ENCODE measurements at regions not wholly inside any gene's neighbourhood (a gene's known extent, or its start where the extent isn't known, plus 50 kb on each side); places are given as distances from the start of the nearest gene placed in this dataset.

DNA sequence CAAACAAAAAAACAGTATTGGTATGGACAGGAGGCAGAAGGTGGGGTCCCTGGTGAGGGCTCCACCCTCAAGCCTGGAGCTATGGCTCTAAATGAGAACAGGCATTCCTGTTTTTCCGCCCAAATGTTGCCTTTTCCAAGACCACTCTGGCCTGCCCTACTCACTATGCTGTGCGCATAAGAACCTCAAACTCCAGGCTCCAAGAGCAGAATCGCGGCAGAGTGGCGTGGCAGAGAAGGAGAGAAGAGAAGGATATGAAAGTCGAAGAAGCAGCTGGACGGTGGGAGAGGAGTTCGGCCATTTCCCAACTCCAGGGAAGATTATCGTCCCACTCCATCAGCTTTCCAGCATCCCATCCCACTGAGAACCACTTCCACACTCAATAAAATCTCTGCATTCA lies 207.8 kb downstream of the FAT4 start (continued):
- TF ChIP-seq SP1 (IDR thresholded peaks at IDR 0.05; ENCODE audit: low read depth, low read length) (no peak), FOXM1 (IDR thresholded peaks at IDR 0.05; ENCODE audit: low read depth, low read length) (no peak)
- TF ChIP-seq, protein P1, sequence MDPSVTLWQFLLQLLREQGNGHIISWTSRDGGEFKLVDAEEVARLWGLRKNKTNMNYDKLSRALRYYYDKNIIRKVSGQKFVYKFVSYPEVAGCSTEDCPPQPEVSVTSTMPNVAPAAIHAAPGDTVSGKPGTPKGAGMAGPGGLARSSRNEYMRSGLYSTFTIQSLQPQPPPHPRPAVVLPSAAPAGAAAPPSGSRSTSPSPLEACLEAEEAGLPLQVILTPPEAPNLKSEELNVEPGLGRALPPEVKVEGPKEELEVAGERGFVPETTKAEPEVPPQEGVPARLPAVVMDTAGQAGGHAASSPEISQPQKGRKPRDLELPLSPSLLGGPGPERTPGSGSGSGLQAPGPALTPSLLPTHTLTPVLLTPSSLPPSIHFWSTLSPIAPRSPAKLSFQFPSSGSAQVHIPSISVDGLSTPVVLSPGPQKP (IDR thresholded peaks at IDR 0.05; ENCODE audit: low read depth, low read length): no peak

DNA sequence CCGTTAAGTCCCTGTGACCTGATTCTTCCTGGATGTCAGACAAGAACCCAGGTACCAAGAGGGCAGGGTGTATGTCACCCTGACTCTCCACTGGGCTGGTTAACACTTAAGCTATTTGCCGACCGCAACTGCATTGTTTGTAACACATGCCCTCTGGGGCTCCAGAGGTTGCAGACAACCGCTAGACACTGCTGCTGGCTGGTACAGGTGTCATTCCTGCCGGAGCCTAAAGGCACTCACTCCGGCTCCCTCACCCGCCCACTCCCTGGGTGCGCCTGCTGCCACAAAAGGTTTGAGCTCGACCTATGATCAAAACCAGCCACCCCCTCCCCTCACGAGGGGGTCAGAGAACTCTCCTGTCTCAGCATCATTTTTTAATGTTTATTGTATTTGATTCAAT lies 208.2 kb downstream of the FAT4 start:
- no peak overlapping the region for H3K4me3 ChIP-seq
- H3K4me2 ChIP-seq (ENCODE audit: control insufficient read depth, insufficient read depth): no peak overlapping the region
- ChIA-PET CTCF (no interaction called here), RAD21 (ENCODE audit: unreplicated experiment) (no interaction called here), POLR2A (no interaction called here), SMC1A (ENCODE audit: uncharacterized antibody, unreplicated experiment) (no interaction called here)
- 49% methylated on average over 10 of the region's 10 CpGs for WGBS (ENCODE audit: insufficient coverage, insufficient replicate concordance, low lambda C conversion rate, missing lambda C conversion rate)
- no peak overlapping the region for H2AFZ ChIP-seq (ENCODE audit: control insufficient read depth, low read depth, low read length)
- H3K27me3 ChIP-seq (replicated peaks in 1 of 2; ENCODE audit: control insufficient read depth in 2 of 2, insufficient read depth in 2 of 2, low read length in 1 of 2): no peaks in the 10 kb centered on the region
- H3K9me3 ChIP-seq (replicated peaks; ENCODE audit: control insufficient read depth, insufficient read depth, low read length): no peaks in the 10 kb centered on the region
- no peak overlapping the region for H3K9ac ChIP-seq (ENCODE audit: control insufficient read depth, insufficient read depth, low read length)
- no peaks in the 10 kb centered on the region for H3K4me1 ChIP-seq (ENCODE audit: control insufficient read depth, insufficient read depth, low read length)
- intact Hi-C loops (cut with micrococcal nuclease; ENCODE audit: unreplicated experiment): no loop called here
- no peaks in the 10 kb centered on the region for H3K36me3 ChIP-seq (ENCODE audit: control insufficient read depth in 2 of 2, insufficient read depth in 2 of 2, low read length in 1 of 2)
- no peak for FAIRE-seq
- no peak for DNase-seq (ENCODE audit: low read depth, low spot score)
- no peak for ATAC-seq
- in situ Hi-C loops (cut with MboI): no loop called here
- no TSS peak for BruUV-seq (replicated peaks)
- H4K20me1 ChIP-seq (ENCODE audit: control insufficient read depth, insufficient read depth): no peaks in the 10 kb centered on the region
- H3K27ac ChIP-seq (ENCODE audit: control insufficient read depth, insufficient read depth): no peak overlapping the region
- TF ChIP-seq SMAD1 (IDR thresholded peaks at IDR 0.05; ENCODE audit: low read depth, partially characterized antibody) (no peak), NFYB (IDR thresholded peaks at IDR 0.05; ENCODE audit: insufficient read depth, low read depth, low read length) (no peak), MEF2A (IDR thresholded peaks at IDR 0.05; ENCODE audit: insufficient read depth, low read depth, low read length) (no peak), TCF3 (IDR thresholded peaks at IDR 0.05; ENCODE audit: borderline replicate concordance, insufficient read depth, low read depth, low read length) (no peak), REST (IDR thresholded peaks at IDR 0.05; ENCODE audit: low read depth, low read length) (no peak), NFIC (IDR thresholded peaks at IDR 0.05; ENCODE audit: low read depth, low read length) (no peak), BMI1 (IDR thresholded peaks at IDR 0.05; ENCODE audit: borderline replicate concordance) (no peak)
- TF ChIP-seq, protein P2, sequence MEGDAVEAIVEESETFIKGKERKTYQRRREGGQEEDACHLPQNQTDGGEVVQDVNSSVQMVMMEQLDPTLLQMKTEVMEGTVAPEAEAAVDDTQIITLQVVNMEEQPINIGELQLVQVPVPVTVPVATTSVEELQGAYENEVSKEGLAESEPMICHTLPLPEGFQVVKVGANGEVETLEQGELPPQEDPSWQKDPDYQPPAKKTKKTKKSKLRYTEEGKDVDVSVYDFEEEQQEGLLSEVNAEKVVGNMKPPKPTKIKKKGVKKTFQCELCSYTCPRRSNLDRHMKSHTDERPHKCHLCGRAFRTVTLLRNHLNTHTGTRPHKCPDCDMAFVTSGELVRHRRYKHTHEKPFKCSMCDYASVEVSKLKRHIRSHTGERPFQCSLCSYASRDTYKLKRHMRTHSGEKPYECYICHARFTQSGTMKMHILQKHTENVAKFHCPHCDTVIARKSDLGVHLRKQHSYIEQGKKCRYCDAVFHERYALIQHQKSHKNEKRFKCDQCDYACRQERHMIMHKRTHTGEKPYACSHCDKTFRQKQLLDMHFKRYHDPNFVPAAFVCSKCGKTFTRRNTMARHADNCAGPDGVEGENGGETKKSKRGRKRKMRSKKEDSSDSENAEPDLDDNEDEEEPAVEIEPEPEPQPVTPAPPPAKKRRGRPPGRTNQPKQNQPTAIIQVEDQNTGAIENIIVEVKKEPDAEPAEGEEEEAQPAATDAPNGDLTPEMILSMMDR (IDR thresholded peaks at IDR 0.05 in 2 of 3, conservative IDR thresholded peaks at IDR 0.05 in 1 of 3; ENCODE audit: control insufficient read depth in 2 of 3, extremely low read depth in 1 of 3, insufficient read depth in 1 of 3, low read depth in 3 of 3, low read length in 3 of 3): no peak
- TF ChIP-seq, protein P3, sequence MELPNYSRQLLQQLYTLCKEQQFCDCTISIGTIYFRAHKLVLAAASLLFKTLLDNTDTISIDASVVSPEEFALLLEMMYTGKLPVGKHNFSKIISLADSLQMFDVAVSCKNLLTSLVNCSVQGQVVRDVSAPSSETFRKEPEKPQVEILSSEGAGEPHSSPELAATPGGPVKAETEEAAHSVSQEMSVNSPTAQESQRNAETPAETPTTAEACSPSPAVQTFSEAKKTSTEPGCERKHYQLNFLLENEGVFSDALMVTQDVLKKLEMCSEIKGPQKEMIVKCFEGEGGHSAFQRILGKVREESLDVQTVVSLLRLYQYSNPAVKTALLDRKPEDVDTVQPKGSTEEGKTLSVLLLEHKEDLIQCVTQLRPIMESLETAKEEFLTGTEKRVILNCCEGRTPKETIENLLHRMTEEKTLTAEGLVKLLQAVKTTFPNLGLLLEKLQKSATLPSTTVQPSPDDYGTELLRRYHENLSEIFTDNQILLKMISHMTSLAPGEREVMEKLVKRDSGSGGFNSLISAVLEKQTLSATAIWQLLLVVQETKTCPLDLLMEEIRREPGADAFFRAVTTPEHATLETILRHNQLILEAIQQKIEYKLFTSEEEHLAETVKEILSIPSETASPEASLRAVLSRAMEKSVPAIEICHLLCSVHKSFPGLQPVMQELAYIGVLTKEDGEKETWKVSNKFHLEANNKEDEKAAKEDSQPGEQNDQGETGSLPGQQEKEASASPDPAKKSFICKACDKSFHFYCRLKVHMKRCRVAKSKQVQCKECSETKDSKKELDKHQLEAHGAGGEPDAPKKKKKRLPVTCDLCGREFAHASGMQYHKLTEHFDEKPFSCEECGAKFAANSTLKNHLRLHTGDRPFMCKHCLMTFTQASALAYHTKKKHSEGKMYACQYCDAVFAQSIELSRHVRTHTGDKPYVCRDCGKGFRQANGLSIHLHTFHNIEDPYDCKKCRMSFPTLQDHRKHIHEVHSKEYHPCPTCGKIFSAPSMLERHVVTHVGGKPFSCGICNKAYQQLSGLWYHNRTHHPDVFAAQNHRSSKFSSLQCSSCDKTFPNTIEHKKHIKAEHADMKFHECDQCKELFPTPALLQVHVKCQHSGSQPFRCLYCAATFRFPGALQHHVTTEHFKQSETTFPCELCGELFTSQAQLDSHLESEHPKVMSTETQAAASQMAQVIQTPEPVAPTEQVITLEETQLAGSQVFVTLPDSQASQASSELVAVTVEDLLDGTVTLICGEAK (IDR thresholded peaks at IDR 0.05; ENCODE audit: borderline replicate concordance): no peak
- H3K79me2 ChIP-seq (ENCODE audit: control insufficient read depth, insufficient read depth, low read length): no peaks in the 10 kb centered on the region
